Posterior cingulate gyrus (tissue), 11 donors: ENCODE measurements at regions not wholly inside any gene's neighbourhood (a gene's known extent, or its start where the extent isn't known, plus 50 kb on each side); places are given as distances from the start of the nearest gene placed in this dataset.

Experiments
- DNase-seq, 10 donors: peaks; one replicate each; pipeline versions ENCODE4 v3.0.0 to v3.0.0-alpha.2; 2020 to 2021; ENCODE audit warnings: mixed read lengths in 3 of 10
- intact Hi-C: fragments of 100-400 bp; cut with DNase I; formaldehyde crosslinking; loops from one replicate; pipeline ENCODE4 v1.15.1; 2023

DNA sequence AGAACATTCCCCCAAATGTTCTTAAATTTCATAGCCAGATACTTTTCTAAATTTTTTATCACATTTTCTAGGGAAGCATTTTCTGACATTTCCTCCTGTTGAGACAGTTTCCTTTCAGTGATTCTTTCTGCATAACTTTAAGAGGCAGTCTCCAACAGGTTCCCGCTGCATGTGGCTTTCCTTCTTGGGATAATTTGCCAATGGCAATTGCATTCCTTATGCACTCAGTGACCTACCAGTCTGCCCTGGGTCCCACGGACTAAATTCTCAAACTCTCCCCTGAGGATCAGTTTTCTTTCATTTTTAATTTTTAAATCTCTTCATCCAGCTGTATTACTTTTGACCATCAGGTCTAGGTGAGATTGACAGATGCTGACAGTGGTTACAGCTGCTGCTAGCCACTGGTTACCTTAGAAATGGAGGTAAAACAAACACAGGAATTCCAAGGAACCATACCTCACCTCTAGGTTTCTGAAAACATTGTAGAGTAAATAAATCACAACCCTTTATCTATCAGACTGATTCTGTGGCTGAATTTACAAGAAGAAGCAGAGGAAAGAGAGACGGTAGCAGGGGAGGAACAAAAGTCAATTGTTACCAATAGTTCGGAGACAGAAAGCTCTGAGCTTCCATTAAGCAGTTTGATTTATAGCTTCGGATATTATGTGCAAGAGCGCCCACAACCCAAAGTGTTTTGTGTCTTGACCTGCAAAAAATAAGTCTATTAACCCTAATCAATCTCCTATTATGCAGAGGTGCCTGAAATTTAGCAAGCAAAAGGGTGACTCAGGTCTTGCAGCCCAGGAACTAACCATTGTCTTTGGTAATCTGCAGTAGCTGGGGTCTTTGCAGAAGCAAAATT lies 216.0 kb downstream of the PMP22 start:
- intact Hi-C loops = no loop called here
- DNase-seq = no peak

DNA sequence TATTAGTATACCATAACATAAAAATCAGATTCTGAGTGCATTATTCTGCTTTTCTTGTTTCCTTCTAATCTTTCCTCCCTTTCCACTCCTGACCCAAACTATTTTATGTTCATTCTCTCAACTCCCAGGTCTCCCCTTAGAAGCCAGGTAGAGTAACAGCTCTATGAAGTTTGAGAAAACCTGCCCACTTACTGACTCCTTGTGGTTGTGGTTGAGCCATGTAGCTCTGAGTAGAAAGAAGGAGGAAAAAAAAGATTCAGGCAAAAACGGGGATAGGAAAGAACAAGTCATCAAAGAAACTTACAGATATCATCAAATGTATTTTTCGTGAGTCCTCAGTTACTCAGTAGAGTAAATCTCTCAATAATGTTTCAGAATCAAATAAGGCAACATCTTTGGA lies 216.7 kb downstream of the PMP22 start:
- intact Hi-C loops = no loop called here
- DNase-seq = no peak

GRCh38 chr17:15042311-15042710 lies 222.8 kb downstream of the PMP22 start:
- intact Hi-C loops = no loop called here
- DNase-seq = no peak

GRCh38 chr17:15039366-15039765 lies 225.8 kb downstream of the PMP22 start:
- no peak for DNase-seq
- intact Hi-C loops = no loop called here

GRCh38 chr17:15038656-15039055 lies 226.5 kb downstream of the PMP22 start:
- no peak for DNase-seq
- intact Hi-C loops = no loop called here

DNA sequence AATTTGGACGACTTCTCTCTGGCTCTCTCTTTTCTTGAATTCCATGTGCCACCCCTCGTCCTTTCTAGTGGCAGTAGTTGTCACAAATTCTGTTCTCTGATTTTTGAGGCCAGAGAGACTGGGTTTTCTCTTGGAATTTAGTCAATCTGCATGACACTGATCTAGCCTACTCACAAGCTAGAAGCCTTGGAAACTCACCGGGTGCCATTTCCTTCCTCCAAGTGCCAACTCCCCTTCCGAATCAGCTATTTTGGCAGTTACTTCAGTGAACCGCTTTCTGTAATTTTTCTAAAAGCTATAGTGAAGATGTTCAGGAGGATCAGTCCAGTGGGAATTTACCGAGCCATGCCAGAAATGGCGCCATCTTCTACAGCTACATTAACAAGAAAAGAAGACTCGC lies 228.9 kb downstream of the PMP22 start:
- intact Hi-C loops = no loop called here
- no peak for DNase-seq

- no peak for DNase-seq
- intact Hi-C loops = no loop called here
Observed at GRCh38 chr17:15031975-15032374, 233.2 kb downstream of the PMP22 start.

DNA sequence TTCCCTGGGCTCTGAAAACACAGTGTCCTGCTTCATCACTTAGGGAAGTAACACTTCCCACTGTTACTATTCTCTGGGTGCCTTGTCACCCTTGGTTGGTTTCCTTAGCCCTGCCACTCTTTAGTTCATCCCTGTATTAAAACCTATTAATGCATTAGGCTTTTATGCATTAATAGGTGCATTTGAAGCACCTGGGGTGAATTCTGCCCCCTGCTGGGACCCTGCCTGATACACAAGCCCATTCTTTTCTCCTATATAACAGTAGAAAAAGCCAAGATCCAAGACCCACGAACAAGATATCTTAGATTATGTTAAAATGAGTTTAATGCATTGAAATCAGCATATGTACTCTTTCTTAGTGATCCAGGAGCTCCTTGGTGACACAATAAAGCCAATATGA lies 235.7 kb downstream of the PMP22 start:
- no peak for DNase-seq
- intact Hi-C loops = no loop called here

- no peak for DNase-seq
- intact Hi-C loops = no loop called here
Observed at GRCh38 chr17:15027853-15028252, 237.3 kb downstream of the PMP22 start.

DNA sequence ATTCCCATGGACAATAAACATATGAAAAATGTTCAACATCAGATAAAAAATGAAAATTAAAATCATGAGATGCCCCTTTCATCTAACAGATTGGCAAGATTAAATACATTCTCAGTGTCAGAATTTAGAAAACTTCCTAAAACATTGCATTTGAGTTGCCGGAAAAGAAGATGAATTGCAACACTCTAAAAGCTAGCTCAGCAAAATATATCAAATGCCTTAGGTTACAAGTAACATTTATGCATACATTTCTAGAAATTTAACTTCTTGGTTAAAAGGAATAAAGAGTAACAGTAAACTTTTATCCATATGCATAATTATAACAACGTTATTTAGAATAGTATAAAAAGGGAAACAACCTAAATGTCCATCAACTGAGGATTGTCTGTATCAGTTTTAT lies 239.0 kb downstream of the PMP22 start:
- intact Hi-C loops = no loop called here
- DNase-seq = no peak

- no peak for DNase-seq
- intact Hi-C loops = no loop called here
Observed at GRCh38 chr17:15023589-15024336, 241.4 kb downstream of the PMP22 start.

- DNase-seq = no peak
- intact Hi-C loops = no loop called here
Observed at GRCh38 chr17:15019158-15019557, 246.0 kb downstream of the PMP22 start.

DNA sequence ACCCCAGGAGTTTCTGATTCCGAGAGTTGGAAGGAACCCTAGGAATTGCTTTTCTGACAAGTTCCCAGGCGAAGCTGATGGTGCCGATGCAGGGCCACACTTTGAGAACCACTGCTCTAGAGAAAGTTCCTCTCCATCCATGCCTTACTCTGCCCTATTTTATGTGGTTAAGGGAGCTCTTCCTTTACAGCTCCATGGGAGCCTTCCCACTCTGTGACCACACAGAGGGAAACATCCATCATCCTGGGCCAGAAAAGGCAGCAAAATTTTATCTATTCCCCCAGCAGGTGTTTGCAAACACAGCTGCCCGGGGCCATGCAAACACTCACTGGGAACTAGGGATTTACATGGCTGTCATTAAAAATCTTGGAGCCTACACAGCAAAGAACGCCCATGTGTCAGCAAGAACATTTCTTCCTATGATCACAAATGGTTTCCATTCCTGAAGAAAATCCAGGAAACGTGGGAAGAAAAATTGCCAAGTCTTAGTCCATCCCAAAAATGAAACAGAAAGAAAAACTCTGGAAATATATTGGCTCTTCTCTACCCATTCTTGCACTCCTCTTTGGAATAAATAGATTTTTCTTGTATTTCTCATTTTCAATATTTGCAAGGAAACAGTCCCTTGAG lies 252.7 kb downstream of the PMP22 start:
- DNase-seq = no peak
- intact Hi-C loops = no loop called here

DNA sequence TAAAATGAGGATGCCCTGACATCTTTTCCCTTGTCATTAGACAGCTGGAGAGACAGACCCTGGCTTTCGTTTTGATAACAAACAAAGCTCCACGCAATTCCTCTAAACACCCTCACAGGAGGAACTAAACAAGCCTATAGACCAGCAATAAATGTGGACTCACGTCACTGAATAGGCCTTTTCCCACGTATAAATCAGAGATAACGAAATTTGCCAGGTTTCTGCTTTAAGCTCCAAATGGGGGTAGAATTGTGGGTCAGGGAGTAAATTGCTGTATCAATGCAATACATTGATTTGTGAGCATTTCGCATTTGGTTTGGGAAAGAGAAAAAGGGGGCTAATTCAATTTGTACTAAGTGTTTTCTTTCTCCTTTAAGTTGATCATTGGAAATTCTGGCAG lies 256.0 kb downstream of the PMP22 start:
- intact Hi-C loops = no loop called here
- no peak for DNase-seq

- intact Hi-C loops = no loop called here
Observed at GRCh38 chr17:15007147-15007553, 258.0 kb downstream of the PMP22 start.

DNA sequence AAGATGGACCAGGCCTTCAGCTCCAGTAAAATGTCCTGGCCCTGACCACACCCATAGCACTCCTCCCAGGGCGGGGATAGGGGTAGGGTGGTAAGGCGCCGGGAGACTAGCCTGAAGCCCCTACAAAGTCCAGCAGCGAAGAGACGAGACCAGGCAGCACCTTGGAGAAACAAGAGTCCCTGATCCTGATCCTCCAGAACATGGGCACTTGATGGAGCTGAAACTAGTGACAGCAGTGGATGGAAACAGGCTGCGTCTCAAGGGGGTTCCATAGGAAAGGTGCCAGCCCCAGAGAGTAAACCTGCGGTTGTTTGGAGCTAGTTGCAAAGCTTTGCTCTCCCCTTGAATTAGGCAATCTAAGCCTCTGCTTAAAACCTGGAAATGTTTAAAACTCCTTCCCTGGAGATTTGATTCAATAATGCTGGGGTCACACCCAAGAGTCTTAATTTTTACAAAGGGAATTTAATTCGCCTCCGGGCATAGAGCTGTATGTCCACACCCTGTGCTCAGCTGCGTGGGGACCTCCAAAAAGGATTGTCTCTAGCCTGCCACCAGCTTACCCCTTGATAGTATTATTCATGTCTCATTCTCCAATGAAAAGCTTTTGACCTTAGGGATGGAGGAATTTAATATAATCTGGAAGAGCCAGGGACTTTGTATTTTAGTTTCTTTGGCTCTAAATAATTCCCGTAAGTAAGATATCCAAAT lies 258.6 kb downstream of the PMP22 start:
- intact Hi-C loops = no loop called here
- DNase-seq = no peak

More at GRCh38 chr17:15007147-15007553, 258.0 kb downstream of the PMP22 start:
- DNase-seq = no peak

DNA sequence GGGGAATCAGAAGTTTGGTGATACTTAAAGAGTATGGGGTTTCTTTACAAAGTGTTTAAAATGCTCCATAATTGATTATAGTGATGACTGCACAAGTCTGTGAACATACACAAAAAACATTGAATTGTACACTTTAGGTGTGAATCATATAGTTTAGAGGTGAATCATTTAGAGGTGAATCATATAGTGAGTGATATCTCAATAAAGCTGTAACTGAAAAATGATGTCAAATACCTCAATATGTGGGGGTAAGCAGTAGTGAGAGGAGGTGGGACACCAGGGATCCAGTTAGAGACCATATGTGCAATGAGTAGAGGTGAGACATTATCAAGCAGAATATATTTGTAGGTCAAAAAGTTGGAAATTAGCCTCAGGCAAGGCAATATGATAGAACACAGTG lies 264.5 kb downstream of the PMP22 start:
- intact Hi-C loops = no loop called here
- DNase-seq = no peak

GRCh38 chr17:14997290-14997689 lies 267.8 kb downstream of the PMP22 start:
- no peak for DNase-seq
- intact Hi-C loops = no loop called here

GRCh38 chr17:14986127-14986526 lies 279.0 kb downstream of the PMP22 start:
- intact Hi-C loops = no loop called here
- DNase-seq = no peak

GRCh38 chr17:14972844-14973243 lies 292.3 kb downstream of the PMP22 start:
- intact Hi-C loops = no loop called here

GRCh38 chr17:14971054-14971453 lies 294.1 kb downstream of the PMP22 start:
- intact Hi-C loops = no loop called here
- DNase-seq = no peak

More at GRCh38 chr17:14972844-14973243, 292.3 kb downstream of the PMP22 start:
- no peak for DNase-seq
